Testis (tissue), 2 donors: ENCODE measurements at regions not wholly inside any gene's neighbourhood (a gene's known extent, or its start where the extent isn't known, plus 50 kb on each side); places are given as distances from the start of the nearest gene placed in this dataset.
A peak's percentile ranks its signal among the peaks of the same experiment; 100 is the strongest.

Source experiments
- DNase-seq: peaks from one replicate; pipeline ENCODE4 v3.0.0-alpha.2; 2019
- H3K27ac ChIP-seq, 2 donors: fragments of 200-600 bp; sonication (generic); one replicate each; pipeline ENCODE4 v1.5.1; 2019
- H3K27me3 ChIP-seq: fragments of 200-600 bp; sonication (generic); one replicate; pipeline ENCODE4 v1.5.1; 2019
- H3K36me3 ChIP-seq: fragments of 200-600 bp; sonication (generic); one replicate; pipeline ENCODE4 v1.5.1; 2017; ENCODE audit warnings: low read depth; ENCODE audit errors: missing control alignments
- H3K4me1 ChIP-seq: fragments of 200-600 bp; sonication (generic); one replicate; pipeline ENCODE4 v1.5.1; 2019
- H3K4me3 ChIP-seq, 2 donors: fragments of 200-600 bp; sonication (generic); one replicate each; pipeline ENCODE4 v1.5.1; 2017 to 2019
- H3K9me3 ChIP-seq: fragments of 200-600 bp; sonication (generic); one replicate; pipeline ENCODE4 v1.5.1; 2017
- POLR2A ChIP-seq: fragments of 450-650 bp; IDR thresholded peaks from one replicate; pipeline ENCODE4 v1.6.1; 2017; ENCODE audit warnings: antibody characterized with exemption, mild to moderate bottlenecking, moderate library complexity
- WGBS, 2 donors: methylation state at CpG; one replicate each; pipeline ENCODE4 v1.1.5; 2018; 5-methylcytosine and 5-hydroxymethylcytosine counted together
- intact Hi-C: fragments of 100-400 bp; cut with DNase I; formaldehyde crosslinking; loops from one replicate; pipeline ENCODE4 v1.15.1; 2023; ENCODE audit warnings: low total_unique reads
- TF ChIP-seq, protein P1 (sequence below), 3 experiments: fragments of 450-650 bp in 2 of 3; fragments of 200-600 bp in 1 of 3; sonication (generic) in 1 of 3; IDR thresholded peaks; one replicate each; pipeline ENCODE4 v1.5.1; 2016 to 2019; ENCODE audit warnings: antibody characterized with exemption in 3 of 3, mild to moderate bottlenecking in 2 of 3, moderate library complexity in 1 of 3

DNA sequence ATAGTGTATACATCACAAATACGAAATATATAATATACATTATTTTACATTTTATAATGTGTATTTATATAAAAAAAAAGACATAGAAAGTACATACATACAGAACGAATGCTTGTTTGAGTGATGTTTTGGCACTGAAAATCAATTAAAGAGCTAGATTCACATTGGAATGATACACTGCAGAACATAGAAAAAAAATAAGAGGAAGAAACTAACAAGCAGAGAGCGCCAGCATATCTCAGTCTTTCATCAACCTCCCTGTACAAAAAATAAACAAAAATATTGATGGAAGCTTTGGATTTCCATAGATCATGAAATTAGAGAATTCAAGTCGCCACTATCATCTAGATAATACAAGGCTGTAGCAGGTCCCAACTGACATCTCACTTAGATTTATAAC is 420.6 kb downstream of the CENPC start:
- no peaks in the 10 kb centered on the region for H3K36me3 ChIP-seq
- whole genome bisulfite sequencing, 2 donors, result 71 to 78% methylated on average over 4 of the region's 4 CpGs
- no peak for TF ChIP-seq POLR2A
- TF ChIP-seq, protein P1, sequence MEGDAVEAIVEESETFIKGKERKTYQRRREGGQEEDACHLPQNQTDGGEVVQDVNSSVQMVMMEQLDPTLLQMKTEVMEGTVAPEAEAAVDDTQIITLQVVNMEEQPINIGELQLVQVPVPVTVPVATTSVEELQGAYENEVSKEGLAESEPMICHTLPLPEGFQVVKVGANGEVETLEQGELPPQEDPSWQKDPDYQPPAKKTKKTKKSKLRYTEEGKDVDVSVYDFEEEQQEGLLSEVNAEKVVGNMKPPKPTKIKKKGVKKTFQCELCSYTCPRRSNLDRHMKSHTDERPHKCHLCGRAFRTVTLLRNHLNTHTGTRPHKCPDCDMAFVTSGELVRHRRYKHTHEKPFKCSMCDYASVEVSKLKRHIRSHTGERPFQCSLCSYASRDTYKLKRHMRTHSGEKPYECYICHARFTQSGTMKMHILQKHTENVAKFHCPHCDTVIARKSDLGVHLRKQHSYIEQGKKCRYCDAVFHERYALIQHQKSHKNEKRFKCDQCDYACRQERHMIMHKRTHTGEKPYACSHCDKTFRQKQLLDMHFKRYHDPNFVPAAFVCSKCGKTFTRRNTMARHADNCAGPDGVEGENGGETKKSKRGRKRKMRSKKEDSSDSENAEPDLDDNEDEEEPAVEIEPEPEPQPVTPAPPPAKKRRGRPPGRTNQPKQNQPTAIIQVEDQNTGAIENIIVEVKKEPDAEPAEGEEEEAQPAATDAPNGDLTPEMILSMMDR (IDR thresholded peaks at IDR 0.05), result no peak
- H3K9me3 ChIP-seq, result no peaks in the 10 kb centered on the region
- no peak overlapping the region for H3K4me3 ChIP-seq
- no peaks in the 10 kb centered on the region for H3K4me1 ChIP-seq
- intact Hi-C loops, result no loop called here
- H3K27me3 ChIP-seq, result no peaks in the 10 kb centered on the region
- H3K27ac ChIP-seq, result no peak overlapping the region
- DNase-seq, result no peak

DNA sequence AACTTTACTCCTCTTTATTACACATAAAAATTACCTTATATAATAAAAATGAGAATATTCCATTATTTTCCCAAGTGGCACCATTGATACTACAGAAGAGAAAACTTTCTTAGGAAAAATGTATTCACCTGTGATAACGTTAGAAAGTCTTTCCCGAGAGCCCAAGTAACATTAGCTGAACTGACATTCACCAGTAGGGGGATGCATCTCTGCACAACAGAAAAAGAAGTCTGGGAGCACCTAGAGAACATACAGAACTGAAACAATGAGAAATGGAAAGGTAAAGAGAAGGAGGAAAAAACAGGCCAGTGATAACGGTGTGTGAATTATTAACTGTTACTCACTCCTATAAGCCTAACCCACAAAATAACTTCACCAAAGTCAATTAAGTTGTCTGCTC is 423.3 kb downstream of the CENPC start:
- intact Hi-C loops, result no loop called here
- H3K27me3 ChIP-seq, result no peaks in the 10 kb centered on the region
- no peaks in the 10 kb centered on the region for H3K4me1 ChIP-seq
- no peak overlapping the region for H3K4me3 ChIP-seq
- no peaks in the 10 kb centered on the region for H3K36me3 ChIP-seq
- TF ChIP-seq, protein P1 (IDR thresholded peaks at IDR 0.05), result peak; percentile 6 to 43 (median 29)
- TF ChIP-seq POLR2A, result no peak
- H3K9me3 ChIP-seq, result no peaks in the 10 kb centered on the region
- no peak overlapping the region for H3K27ac ChIP-seq
- 41 to 51% methylated on average over 3 of the region's 3 CpGs for WGBS, 2 donors
- DNase-seq, result no peak

DNA sequence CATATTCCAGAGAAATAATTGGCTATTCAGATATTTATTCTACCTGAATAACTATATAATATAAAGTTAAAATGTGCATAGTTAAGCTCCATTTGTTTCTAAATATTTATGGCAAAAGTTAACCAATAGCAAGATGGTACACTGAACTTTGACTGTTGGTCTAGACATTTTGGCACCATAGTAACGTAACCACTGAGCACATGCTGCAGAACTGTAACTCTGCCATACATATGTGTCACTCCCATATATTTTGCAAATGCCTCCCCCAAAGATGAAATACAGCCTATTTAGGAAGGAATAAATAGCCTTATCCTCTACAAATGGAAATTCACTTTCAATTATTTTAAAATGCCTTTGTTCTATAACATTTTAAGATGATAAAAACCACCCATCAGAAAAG is 424.9 kb downstream of the CENPC start:
- intact Hi-C loops, result no loop called here
- DNase-seq, result no peak
- Histone ChIP-seq H3K27ac (no peak overlapping the region), H3K4me3 (no peak overlapping the region), H3K27me3 (no peaks in the 10 kb centered on the region), H3K4me1 (no peaks in the 10 kb centered on the region), H3K9me3 (no peaks in the 10 kb centered on the region), H3K36me3 (no peaks in the 10 kb centered on the region)
- TF ChIP-seq, protein P1 (IDR thresholded peaks at IDR 0.05), result no peak
- no peak for TF ChIP-seq POLR2A
- WGBS, 2 donors, result 60 to 74% methylated on average over 1 of the region's 1 CpG

DNA sequence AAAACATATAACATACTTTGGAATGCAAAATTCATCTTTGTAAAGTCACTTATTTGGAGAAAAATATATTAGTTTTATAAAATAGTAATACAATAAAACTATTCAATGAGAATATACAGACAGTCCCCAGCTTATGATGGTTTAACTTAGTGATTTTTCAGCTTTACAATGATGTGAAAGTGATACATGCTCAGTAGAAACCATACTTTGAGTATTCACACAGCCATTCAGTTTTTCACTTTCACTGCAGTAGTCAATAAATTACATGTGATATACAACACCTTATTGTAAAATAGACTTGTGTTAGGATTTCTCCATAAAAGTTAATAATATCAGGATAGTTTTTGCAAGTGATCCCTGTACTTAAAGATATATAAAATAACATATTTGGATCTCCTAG is 436.0 kb downstream of the CENPC start:
- Histone ChIP-seq H3K4me1 (no peaks in the 10 kb centered on the region), H3K27ac (no peak overlapping the region), H3K9me3 (no peaks in the 10 kb centered on the region), H3K36me3 (no peaks in the 10 kb centered on the region), H3K27me3 (no peaks in the 10 kb centered on the region), H3K4me3 (no peak overlapping the region)
- intact Hi-C loops, result no loop called here
- no peak for DNase-seq
- TF ChIP-seq, protein P1 (IDR thresholded peaks at IDR 0.05), result no peak
- TF ChIP-seq POLR2A, result no peak

DNA sequence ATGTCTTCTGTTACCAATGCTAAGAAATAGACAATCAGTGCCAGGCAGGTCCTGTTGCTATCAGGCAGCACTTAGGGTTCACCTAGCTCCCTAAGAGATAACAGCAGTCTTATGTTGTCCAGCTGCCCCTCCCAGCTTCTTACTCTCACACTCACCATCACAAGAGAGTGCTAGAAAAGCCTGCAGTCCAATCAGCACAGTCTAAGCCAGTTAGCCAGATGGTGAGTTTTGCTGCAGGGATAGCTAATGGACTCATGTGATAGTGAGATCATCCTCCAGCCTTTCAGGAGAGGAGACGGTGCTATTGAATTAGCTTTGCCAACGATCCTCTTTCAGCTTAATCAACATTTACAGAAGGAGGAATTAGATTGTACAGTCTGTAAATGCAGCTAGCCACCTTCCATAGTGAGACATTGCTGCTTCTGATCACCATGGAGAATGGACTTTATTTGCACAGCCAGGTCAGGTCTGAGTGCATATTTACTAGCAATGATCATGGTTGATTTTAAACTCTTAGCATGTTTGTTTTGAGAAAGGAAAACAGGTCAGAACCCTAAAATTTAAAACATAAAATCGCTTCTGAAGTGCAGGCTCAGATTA is 438.3 kb downstream of the CENPC start:
- no peaks in the 10 kb centered on the region for H3K4me1 ChIP-seq
- no peak for DNase-seq
- intact Hi-C loops, result no loop called here
- no peaks in the 10 kb centered on the region for H3K27me3 ChIP-seq
- H3K9me3 ChIP-seq, result no peaks in the 10 kb centered on the region
- TF ChIP-seq POLR2A, result no peak
- TF ChIP-seq, protein P1 (IDR thresholded peaks at IDR 0.05), result no peak
- H3K36me3 ChIP-seq, result no peaks in the 10 kb centered on the region
- H3K27ac ChIP-seq, result no peak overlapping the region
- no peak overlapping the region for H3K4me3 ChIP-seq
- WGBS, 2 donors, result 39 to 66% methylated on average over 3 of the region's 3 CpGs
